Renal cortex interstitium (tissue), 11 donors: ENCODE measurements at regions not wholly inside any gene's neighbourhood (a gene's known extent, or its start where the extent isn't known, plus 50 kb on each side); places are given as distances from the start of the nearest gene placed in this dataset.
"Not testable (repeated sequence)": the region's sequence is repeated elsewhere in the genome, so short reads cannot be mapped to it uniquely, and the experiment has no call there.

Experiments used
- DNase-seq, 11 donors: peaks; one replicate each; pipeline ENCODE4 v3.0.0-alpha.2; 2013; ENCODE audit warnings: low read depth in 9 of 11, low spot score in 4 of 11; ENCODE audit errors: extremely low read depth in 1 of 11

DNA sequence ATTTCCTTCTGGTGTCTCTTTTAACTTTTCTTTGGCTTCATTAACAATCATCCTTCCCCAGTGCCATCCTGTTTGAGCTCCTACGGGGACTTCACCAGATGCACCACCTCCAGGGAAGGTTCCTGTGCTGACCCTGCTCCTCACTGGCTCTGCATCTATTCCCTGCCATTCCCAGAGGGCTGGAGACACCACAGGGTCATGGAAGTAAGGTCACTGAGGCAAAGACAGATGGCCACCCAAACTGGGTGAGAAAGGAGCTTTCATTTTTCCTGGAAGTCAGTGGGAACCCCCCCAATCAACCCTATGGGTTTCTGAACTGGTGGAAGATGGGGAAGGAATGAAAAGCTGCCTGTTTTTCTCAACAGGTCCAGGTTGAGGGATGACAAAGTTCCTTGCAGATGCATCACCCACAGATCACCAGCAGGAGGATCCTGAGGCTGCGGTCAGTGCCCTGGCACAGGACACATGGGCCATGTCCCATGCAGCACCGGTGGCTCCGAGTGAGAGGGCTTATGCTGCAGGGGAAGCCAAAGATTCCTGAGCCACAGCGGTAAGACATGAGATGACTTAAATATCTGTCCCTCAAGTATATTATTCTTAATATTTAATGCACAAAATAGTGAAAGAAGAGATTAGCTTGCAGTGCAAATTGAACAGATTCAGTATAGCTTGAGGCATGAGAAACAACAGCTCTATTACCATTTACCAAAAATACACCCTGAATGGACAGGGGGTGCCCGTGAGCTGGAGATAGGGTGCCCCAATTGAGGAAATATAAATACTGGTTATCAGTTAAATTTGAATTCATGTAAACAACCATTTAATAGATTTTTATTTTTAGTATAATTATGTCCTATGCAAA lies 73.0 kb upstream of the VPREB1 start:
- DNase-seq: no peak

DNA sequence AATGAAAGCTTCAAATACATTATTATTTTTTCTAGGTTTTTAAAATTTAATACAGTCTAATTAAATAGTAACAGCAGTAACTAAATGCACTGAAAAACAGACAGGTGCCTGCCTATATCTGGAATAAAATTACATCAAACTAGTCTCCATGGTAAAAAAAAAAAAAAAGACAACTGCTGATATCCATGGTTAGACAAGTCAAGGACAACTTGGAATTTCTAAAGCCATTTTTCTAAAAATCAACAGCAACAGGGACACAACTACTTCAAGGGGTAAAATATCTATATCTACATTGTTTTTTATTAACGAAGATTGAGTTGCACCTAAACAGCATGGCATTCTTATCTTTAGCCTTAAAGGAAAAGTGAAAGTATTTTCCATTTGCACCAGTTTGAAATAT lies 74.7 kb upstream of the VPREB1 start:
- no peak for DNase-seq

DNA sequence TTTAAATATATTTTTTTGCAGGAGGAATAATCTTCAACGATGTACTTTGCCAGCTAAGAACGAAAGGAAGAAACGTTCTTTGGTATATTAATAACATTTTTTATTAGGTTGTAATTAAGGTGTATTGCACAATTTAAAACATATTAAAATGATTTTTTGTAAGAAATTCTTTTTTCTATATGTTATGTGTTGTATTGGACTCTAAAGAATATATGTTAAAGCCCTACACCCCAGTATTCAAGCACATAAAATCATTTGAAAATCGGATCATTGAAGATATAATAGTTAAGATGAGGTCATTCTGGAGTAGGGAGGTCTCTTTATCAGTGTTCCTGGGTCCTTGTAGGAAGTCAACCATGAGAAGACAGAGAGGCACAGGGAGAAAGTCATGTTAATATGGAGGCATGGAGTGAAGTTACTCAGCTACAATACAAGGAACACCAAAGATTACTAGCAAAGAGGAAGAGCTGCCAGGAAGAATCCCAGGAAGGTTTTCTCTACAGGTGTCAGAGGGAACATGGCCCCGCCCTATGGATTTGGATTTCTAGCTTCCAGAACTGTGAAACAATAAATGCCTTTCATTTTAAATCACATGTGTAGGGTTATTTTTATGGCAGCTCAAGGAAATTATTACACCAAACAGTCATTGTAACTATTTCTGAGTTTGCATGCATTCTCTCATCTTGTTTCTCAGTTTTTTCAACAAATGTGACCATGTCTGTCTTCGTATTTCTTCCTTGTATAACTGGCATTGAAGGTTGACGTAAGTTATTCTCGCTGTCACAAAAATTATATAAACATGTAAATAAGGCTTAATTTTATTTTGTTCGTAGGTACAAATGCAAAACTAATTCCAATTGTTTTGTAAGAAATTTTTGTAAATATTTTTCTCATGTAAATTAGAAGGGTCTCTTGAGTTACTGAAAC lies 75.4 kb upstream of the VPREB1 start:
- DNase-seq: no peak

DNA sequence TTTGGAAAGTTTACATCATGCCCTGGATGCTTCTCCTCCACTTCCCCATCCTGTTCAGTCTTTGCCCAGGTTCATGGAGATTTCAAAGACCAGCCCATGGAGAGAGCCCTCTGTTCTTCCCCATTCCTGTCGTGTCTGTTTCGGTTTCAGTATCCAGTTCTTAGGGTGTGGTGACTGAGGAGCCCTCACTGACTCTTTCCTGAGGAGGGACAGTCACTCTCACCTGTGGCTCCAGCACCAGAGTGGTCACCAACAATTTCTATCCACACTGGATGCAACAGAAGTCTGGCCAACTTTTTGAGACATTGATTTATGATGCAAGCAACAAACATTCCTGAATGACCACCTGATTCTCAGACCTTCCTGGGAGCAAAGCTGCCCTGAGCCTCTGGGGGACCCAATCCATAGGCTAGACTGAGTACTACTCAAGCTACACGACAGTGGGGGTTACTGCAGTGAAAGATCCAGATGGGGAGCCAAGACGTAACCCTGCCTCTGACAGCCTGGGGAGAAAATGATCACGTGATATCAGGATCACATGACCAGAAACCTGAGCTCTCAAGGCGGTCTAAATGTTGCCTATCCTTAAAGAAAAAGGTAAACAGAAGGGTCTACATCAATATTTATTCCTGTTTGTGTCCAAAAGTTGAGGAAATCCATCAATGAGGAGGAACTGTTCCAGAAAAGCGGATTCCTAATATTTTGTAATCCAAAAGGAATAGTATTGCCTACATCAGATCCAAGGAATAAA lies 76.2 kb upstream of the VPREB1 start:
- DNase-seq: peak in 6 of 11 donors; percentile 38 to 65 (median 53)

DNA sequence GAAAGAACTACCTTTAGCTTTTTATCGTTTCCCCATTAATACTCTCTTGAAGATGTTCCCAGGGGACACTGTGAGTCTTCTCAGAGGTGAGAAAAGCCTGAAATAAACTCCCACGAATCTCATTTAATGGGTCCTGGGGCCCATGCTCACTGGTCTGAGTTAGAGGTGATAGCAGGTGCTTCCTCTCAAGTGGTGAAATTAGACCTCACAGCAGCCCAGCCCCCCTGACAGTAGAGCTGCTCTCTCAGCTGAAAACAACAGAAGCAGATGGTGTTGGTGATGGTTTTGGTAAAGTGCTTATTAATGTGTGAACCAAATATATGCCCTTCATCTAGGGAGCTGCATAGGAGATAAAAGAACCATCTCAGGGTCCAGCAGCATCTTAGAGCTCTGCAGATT lies 76.8 kb upstream of the VPREB1 start:
- DNase-seq: no peak

DNA sequence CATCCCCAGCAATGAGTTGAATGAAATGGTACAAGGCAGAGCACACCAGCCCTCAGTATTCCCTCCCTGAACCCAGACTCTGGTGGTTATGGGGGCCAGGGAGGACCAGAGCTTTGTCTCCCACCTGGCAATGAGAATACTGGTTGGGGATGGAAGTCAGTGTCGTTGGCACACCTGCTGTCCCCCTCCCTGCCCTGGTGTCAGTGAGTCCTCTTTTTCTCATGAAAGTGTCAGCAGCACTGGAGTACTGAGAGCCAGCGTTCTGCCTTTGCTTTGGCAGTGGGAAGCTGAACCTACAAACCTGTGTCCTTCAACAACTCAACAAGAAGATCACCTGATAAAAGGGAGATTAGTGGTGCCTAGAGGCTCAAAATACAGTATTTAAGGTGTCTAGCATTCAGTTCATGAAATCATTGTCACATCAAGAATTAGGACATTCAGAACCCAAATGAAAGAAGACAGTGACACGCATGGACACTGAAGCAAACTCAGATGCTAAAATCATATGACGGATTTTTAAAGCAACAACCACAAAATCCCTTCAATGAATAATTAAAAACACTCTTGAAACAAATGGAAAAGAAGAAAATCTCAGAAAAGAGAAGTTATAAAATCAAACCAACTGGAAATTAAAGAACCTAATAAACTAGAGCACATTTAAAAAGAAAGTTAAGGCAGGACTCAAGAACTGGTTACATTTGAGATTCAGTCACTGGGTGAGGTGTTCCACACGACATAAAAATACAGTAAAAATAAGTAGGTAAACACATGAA lies 77.5 kb upstream of the VPREB1 start:
- no peak for DNase-seq

DNA sequence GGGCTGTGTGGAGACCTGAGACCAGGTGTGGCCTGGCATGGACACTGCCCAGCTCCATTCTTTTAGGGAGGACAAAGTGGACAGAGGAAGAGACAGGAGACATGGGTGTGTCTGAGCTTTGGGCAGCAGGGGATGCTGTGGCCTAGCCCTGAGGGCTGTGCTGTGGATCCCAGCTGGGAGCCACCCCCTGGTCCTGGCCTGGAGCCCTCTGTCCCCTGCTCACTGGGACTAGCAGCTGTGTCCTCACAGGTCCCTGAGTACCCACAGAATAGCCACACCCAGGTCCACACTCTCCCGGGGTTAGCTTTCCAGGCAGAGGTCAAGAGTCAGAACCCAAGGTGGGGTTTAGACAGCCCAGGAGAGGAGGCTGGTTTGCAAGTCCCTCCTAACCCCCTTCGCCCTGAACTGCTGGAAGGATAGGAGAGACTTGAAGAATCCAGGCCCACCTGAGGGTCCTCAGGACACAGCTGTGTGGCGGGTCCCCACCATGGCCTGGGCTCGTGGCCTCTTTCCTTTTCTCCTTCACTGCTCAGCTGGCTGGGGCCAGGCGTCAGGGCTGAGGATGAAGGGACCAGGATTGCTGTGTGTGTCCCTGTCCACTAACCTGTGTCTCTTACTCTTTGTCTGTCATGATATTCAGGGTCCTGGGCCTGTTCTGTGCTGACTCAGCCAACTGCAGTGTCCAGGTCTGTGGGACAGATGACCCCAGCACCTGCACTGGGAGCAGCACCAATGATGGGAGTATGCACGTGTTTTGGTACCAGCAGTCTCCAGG lies 78.5 kb upstream of the VPREB1 start:
- DNase-seq: no peak

DNA sequence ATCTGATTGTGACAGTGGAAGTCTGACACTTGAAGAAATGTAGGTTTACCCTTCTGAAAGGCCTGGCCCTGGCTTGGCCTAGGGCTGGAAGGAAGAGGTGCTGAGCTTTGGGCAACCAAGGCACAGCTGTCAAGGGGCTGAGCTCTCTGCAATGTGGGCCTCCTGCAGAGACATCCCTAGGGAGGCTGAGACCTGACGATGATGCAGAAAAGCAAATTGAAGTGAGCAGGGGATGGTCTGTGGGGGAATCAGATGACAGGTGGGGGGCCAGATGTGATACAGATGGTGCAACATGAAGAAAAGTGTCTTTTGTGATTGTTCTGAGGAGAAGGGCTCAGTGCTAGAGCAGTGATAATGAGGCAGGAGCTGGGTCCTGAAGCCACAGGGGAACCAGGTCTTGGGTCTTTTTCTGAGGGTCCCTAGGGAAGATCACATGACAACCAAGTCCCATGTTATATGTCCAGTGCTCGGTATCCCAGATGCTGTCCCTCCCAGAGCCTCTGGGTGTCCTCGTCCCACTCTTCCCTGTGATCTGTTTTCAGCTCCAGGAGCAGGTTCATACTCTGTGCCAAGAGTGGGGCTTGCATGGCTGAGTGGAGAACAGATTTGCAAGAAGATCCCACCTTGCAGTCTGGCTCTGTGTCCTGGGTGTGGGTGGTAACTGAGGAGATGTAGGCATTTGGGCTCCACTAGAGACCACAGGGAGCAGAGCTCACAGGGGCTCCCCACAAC lies 79.9 kb upstream of the VPREB1 start:
- DNase-seq: no peak

DNA sequence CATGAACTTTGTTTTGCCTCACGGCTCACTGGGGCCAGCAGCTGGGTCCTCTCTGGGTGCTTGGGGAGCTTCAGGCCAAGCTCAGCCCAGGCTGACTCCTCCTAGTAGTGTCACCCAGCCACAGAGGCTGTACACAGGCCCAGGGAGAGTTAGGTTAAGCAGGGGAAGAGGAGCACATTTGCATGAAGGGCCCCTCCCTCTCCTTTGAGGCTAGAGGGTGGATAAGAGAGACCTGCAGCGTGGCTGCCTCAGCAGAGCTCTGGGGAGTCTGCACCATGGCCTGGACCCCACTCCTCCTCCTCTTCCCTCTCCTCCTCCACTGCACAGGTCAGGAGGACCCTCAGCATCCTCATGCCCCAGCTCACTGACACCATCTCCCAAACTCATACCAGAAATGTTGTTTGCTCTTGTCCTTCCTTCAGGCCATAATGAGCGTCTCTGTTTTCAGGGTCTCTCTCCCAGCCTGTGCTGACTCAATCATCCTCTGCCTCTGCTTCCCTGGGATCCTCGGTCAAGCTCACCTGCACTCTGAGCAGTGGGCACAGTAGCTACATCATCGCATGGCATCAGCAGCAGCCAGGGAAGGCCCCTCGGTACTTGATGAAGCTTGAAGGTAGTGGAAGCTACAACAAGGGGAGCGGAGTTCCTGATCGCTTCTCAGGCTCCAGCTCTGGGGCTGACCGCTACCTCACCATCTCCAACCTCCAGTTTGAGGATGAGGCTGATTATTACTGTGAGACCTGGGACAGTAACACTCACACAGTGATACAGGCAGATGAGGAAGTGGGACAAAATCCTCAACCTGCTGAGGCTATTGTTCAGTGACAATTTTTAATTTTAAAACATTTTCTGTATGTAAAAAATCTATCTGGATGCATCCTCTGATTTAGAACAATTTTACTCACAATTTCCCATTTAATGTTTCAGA lies 82.4 kb upstream of the VPREB1 start:
- DNase-seq: no peak

DNA sequence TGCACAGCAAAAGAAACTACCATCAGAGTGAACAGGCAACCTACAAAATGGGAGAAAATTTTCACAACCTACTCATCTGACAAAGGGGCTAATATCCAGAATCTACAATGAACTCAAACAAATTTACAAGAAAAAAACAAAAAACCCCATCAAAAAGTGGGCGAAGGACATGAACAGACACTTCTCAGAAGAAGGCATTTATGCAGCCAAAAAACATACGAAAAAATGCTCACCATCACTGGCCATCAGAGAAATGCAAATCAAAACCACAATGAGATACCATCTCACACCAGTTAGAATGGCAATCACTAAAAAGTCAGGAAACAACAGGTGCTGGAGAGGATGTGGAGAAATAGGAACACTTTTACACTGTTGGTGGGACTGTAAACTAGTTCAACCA lies 83.8 kb upstream of the VPREB1 start:
- DNase-seq: not testable (repeated sequence)

DNA sequence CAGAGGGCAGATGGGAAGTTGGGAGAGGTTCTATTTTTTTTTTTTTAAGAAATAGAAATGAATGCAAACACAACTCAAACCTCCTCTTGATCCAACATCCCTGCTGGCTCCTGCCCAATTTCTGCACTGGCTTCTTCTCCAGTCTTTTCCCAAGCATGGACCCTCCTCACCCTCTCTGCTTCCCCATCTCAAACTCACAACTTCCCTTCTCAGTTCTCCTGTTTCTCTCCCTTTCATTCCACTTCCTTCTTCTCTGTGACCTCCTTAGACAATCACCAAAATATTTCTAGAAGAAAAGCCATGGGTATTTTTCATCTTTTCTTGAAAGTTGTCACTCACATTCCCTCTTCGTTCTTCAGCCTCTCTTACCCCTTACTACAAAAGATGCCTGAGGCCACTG lies 85.2 kb upstream of the VPREB1 start:
- no peak for DNase-seq

DNA sequence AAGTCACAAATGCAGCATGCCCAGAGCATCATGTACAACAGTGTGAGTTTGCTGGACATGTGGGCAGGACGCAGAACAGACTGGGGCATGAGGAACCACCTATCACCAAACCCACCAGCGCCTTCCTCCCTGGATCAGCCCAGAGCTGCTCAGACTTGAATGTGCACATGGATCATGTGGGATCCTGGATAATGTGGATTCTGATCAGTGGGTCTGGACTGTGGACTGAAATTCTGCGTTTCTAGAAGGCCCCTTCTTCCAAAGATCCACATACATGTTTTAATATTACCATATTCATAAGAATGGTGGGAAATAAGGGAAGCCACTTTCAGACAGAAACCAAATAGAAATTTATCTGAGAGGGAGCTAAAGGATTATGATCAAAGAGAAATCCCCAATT lies 85.6 kb upstream of the VPREB1 start:
- DNase-seq: no peak

DNA sequence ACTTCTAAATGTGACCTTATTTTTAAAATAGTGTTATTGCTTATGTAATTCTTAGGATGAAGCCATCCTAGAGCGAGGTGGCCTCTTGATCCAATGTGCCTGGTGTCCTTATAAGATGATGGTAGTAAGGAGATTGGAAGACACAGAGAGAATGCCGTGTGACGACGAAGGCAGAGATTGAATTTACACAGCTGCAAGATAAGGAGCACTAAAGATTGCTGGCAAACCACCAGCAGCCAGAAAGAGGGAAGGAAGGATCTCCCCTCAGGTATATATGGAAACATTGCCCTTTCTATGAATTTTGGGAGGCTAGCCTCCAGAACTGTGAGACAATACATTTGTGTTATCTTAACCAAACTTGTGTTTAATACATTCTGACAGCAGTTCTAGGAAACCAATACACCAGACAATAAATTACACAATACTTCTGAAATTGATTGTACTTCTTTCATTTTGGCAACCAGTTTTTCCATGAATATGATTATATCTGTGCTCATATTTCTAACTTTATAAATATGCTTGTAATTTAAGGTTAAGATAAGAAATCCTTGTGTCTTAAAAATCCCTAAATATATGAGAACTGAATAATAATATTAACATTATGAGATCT lies 86.3 kb upstream of the VPREB1 start:
- no peak for DNase-seq

DNA sequence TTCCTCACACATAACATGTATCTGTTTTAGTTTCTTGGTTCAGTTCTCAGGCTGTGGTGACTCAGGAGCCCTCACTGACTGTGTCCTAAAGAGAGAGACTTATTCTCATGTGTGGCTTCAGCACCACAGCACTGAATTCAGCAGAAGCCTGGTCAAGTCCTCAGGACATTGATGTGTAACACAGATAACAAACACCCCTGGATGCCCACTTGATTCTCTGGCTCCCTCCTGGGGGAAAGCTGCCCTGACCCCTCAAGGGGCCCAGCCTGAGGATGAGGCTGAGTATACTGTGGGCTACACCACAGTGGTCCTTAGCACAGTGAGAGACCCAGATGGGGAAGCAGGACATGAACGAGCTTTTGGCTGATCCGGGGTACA lies 87.2 kb upstream of the VPREB1 start:
- DNase-seq: no peak

DNA sequence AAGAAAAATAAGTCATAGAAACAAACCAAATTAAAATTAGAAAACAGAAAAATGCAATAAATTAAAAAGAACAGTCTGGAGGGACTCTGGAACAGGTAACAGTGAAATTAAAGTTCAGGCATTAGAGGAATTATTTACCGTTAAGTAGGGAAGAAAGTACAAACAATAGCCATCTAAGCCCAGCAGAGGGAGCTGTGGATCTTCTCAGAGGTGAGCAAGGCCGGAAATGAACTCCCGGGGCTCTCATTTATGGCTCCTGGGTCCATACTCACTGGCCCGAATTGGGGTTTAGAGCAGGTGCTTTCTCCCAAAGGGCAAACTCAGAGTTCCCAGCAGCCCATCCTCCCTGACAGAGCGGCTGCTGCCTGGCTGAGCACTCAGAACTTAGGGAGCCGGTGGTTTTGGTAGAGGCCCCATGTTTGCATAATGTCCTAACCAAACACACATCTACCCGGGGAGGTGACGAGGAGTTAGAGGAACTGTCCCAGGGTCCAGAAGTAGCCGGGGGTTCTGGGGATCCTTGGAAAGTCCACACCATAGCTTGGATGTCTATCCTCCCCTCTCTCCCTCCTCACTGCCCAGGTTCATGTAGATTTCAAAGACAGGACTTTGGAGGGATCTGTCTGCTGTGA lies 87.8 kb upstream of the VPREB1 start:
- DNase-seq: peak; percentile 29 to 74 (median 58)

DNA sequence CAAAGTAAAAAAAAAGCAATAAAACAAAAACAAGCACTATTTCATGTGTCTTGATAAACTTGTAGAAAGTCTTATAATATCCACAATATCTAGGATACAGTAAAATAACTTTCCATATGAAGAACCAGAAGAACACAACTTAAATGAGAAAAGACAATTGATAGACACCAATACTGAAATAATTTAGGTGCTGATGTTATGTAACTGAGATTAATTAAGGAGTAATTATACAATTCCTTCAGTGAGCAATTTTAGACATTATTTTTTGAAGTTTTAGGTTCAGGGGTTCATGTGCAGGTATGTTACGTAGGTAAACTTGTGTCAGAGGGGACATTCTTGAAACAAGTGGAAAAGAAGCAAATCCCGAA lies 88.3 kb upstream of the VPREB1 start:
- DNase-seq: no peak
